ENCODE measurements at regions not wholly inside any gene's neighbourhood (a gene's known extent, or its start where the extent isn't known, plus 50 kb on each side); places are given as distances from the start of the nearest gene placed in this dataset.

DNA sequence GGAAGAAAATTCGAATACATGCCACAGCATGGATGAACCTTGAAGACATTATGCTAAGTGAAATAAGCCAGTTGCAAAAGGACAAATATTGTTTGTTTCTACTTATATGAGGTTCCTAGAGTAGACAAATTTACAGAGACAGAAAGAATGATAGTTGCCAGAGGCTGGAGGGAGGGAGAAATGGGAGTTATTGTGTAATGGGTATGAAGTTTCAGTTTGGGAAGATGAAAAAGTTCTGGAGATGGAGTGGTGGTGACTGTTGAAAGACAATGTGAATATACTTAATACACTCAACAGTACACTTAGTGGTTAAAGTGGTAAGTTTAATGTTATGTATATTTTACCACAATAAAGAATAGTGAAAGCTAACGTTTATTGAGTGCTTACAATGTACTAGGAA, 99.6 kb upstream of the SLC44A1 start:
- TF ChIP-seq, protein P1, sequence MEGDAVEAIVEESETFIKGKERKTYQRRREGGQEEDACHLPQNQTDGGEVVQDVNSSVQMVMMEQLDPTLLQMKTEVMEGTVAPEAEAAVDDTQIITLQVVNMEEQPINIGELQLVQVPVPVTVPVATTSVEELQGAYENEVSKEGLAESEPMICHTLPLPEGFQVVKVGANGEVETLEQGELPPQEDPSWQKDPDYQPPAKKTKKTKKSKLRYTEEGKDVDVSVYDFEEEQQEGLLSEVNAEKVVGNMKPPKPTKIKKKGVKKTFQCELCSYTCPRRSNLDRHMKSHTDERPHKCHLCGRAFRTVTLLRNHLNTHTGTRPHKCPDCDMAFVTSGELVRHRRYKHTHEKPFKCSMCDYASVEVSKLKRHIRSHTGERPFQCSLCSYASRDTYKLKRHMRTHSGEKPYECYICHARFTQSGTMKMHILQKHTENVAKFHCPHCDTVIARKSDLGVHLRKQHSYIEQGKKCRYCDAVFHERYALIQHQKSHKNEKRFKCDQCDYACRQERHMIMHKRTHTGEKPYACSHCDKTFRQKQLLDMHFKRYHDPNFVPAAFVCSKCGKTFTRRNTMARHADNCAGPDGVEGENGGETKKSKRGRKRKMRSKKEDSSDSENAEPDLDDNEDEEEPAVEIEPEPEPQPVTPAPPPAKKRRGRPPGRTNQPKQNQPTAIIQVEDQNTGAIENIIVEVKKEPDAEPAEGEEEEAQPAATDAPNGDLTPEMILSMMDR (IDR thresholded peaks at IDR 0.05): no peak
- no peak for TF ChIP-seq POLR2A (IDR thresholded peaks at IDR 0.05)

All from Peyer's patch (tissue), 4 donors.